ENCODE measurements at regions not wholly inside any gene's neighbourhood (a gene's known extent, or its start where the extent isn't known, plus 50 kb on each side); places are given as distances from the start of the nearest gene placed in this dataset.

- TF ChIP-seq FOXM1 (IDR thresholded peaks at IDR 0.05; ENCODE audit: borderline replicate concordance), result no peak
- TF ChIP-seq ARNT (IDR thresholded peaks at IDR 0.05), result no peak
- TF ChIP-seq SP1 (IDR thresholded peaks at IDR 0.05), result no peak
- TF ChIP-seq PKNOX1 (IDR thresholded peaks at IDR 0.05), result no peak
- no peak for TF ChIP-seq CTBP1 (IDR thresholded peaks at IDR 0.05; ENCODE audit: borderline replicate concordance)
- no peak for TF ChIP-seq ELF4 (IDR thresholded peaks at IDR 0.05)
- TF ChIP-seq NFRKB (IDR thresholded peaks at IDR 0.05), result no peak
- no peak for TF ChIP-seq FOXK2 (IDR thresholded peaks at IDR 0.05)
These were observed 91.0 kb upstream of the SDK2 start for GRCh38 chr17:73735245-73735644.

All from HEK293T (cell line).